ENCODE measurements at regions not wholly inside any gene's neighbourhood (a gene's known extent, or its start where the extent isn't known, plus 50 kb on each side); places are given as distances from the start of the nearest gene placed in this dataset.

DNA sequence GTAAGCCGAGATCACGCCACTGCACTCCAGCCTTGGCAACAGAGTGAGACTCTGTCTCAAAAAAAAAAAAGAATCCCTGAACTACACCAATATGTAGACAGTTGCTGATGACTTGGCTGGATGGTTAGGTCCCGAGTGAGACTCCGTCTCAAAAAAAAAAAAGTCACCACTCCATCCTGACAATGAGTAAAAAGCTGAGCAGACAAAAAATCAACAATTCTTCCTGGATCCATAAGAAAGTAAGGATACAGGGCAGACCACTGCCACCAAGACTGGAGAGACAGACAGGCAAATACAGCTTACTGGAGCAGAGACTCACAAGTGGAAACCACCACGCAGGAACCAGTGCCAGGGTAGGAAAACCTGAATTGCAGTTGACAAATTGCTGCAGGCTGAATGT lies 67.1 kb upstream of the ERCC4 start:
- no peaks in the 10 kb centered on the region for H3K4me1 Mint-ChIP-seq
- 100% methylated on average over 1 of the region's 5 CpGs for WGBS (ENCODE audit: insufficient coverage)
- H3K79me2 ChIP-seq (ENCODE audit: insufficient read depth, low read length) = no peaks in the 10 kb centered on the region
- no peak overlapping the region for H3K27ac ChIP-seq (ENCODE audit: low read depth in 1 of 2, low read length in 2 of 2)
- H3K9me3 Mint-ChIP-seq = peaks cover 0 to 9% (median 2%) of the 10 kb centered on the region in 7 donors
- peaks cover 0 to 4% (median 1%) of the 10 kb centered on the region in 3 donors for H3K27me3 Mint-ChIP-seq (ENCODE audit: low read depth in 3 of 3)
- H3K4me1 ChIP-seq (ENCODE audit: control insufficient read depth in 1 of 2, insufficient read depth in 2 of 2, low read length in 2 of 2) = no peaks in the 10 kb centered on the region
- H3K4me3 ChIP-seq (replicated peaks in 1 of 3; ENCODE audit: low read depth in 2 of 3, low read length in 3 of 3) = no peak overlapping the region
- H2AFZ ChIP-seq (ENCODE audit: insufficient read depth, low read depth, low read length, poor library complexity, severe bottlenecking) = no peak overlapping the region
- H3K36me3 ChIP-seq (replicated peaks in 1 of 2; ENCODE audit: control insufficient read depth in 1 of 2, insufficient read depth in 2 of 2, low read length in 2 of 2) = no peaks in the 10 kb centered on the region
- no peak overlapping the region for H3K4me2 ChIP-seq (replicated peaks; ENCODE audit: extremely low read depth, low read length, poor library complexity, severe bottlenecking)
- H4K20me1 ChIP-seq (ENCODE audit: insufficient read depth, low read length) = no peaks in the 10 kb centered on the region
- DNase-seq = no peak
- H3K4me3 Mint-ChIP-seq = no peak overlapping the region
- H3K36me3 Mint-ChIP-seq = no peaks in the 10 kb centered on the region
- no peak overlapping the region for H3K27ac Mint-ChIP-seq
- TF ChIP-seq, protein P1, sequence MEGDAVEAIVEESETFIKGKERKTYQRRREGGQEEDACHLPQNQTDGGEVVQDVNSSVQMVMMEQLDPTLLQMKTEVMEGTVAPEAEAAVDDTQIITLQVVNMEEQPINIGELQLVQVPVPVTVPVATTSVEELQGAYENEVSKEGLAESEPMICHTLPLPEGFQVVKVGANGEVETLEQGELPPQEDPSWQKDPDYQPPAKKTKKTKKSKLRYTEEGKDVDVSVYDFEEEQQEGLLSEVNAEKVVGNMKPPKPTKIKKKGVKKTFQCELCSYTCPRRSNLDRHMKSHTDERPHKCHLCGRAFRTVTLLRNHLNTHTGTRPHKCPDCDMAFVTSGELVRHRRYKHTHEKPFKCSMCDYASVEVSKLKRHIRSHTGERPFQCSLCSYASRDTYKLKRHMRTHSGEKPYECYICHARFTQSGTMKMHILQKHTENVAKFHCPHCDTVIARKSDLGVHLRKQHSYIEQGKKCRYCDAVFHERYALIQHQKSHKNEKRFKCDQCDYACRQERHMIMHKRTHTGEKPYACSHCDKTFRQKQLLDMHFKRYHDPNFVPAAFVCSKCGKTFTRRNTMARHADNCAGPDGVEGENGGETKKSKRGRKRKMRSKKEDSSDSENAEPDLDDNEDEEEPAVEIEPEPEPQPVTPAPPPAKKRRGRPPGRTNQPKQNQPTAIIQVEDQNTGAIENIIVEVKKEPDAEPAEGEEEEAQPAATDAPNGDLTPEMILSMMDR (IDR thresholded peaks at IDR 0.05) = no peak
- no peaks in the 10 kb centered on the region for H3K27me3 ChIP-seq (ENCODE audit: control insufficient read depth in 2 of 2, insufficient read depth in 2 of 2, low read length in 2 of 2)
- H3K9ac ChIP-seq (ENCODE audit: insufficient read depth, low read length, poor library complexity, severe bottlenecking) = no peak overlapping the region
- intact Hi-C loops (cut with micrococcal nuclease) = no loop called here
- H3K9me3 ChIP-seq (replicated peaks in 1 of 2; ENCODE audit: control insufficient read depth in 1 of 2, insufficient read depth in 1 of 2, low read length in 2 of 2) = peaks cover 0 to 3% of the 10 kb centered on the region in 2 donors

DNA sequence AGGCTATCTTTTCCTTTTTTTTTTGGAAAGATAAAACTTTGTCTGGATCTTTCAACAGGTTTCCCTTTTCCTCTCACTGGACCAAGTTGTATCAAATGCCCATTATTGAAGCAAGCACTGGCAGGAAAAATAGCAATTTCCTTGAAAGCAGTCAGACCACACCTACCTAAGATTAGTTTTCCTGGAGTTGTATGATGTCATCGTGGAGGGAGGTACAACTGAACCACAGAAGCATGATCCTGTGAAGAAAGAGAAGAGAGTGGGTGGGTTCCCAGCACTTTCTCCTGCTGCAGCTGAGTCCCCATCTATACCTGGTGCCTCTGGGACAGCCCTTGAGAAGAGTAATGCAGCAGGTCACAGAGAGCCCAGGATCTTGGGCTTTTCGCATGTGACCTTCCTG lies 63.6 kb upstream of the ERCC4 start:
- Histone ChIP-seq H3K9ac (ENCODE audit: insufficient read depth, low read length, poor library complexity, severe bottlenecking) (no peak overlapping the region), H3K36me3 (replicated peaks in 1 of 2; ENCODE audit: control insufficient read depth in 1 of 2, insufficient read depth in 2 of 2, low read length in 2 of 2) (no peaks in the 10 kb centered on the region), H3K27ac (ENCODE audit: low read depth in 1 of 2, low read length in 2 of 2) (no peak overlapping the region), H3K79me2 (ENCODE audit: insufficient read depth, low read length) (no peaks in the 10 kb centered on the region), H3K4me3 (replicated peaks in 1 of 3; ENCODE audit: low read depth in 2 of 3, low read length in 3 of 3) (no peak overlapping the region), H2AFZ (ENCODE audit: insufficient read depth, low read depth, low read length, poor library complexity, severe bottlenecking) (no peak overlapping the region), H3K9me3 (replicated peaks in 1 of 2; ENCODE audit: control insufficient read depth in 1 of 2, insufficient read depth in 1 of 2, low read length in 2 of 2) (no peaks in the 10 kb centered on the region), H3K4me1 (ENCODE audit: control insufficient read depth in 1 of 2, insufficient read depth in 2 of 2, low read length in 2 of 2) (no peaks in the 10 kb centered on the region), H3K27me3 (ENCODE audit: control insufficient read depth in 2 of 2, insufficient read depth in 2 of 2, low read length in 2 of 2) (no peaks in the 10 kb centered on the region), H3K4me2 (replicated peaks; ENCODE audit: extremely low read depth, low read length, poor library complexity, severe bottlenecking) (no peak overlapping the region), H4K20me1 (ENCODE audit: insufficient read depth, low read length) (no peaks in the 10 kb centered on the region)
- H3K27ac Mint-ChIP-seq = no peak overlapping the region
- H3K36me3 Mint-ChIP-seq = no peaks in the 10 kb centered on the region
- 100% methylated on average over 1 of the region's 2 CpGs for WGBS (ENCODE audit: insufficient coverage)
- TF ChIP-seq, protein P1 (IDR thresholded peaks at IDR 0.05) = no peak
- peaks cover 0 to 6% (median 1%) of the 10 kb centered on the region in 3 donors for H3K27me3 Mint-ChIP-seq (ENCODE audit: low read depth in 3 of 3)
- no peak overlapping the region for H3K4me3 Mint-ChIP-seq
- no peak for DNase-seq
- no peaks in the 10 kb centered on the region for H3K4me1 Mint-ChIP-seq
- H3K9me3 Mint-ChIP-seq = peaks cover 0 to 12% (median 2%) of the 10 kb centered on the region in 7 donors
- intact Hi-C loops (cut with micrococcal nuclease) = no loop called here

All from CD14-positive monocyte (primary cell).